ENCODE measurements at regions not wholly inside any gene's neighbourhood (a gene's known extent, or its start where the extent isn't known, plus 50 kb on each side); places are given as distances from the start of the nearest gene placed in this dataset.

DNA sequence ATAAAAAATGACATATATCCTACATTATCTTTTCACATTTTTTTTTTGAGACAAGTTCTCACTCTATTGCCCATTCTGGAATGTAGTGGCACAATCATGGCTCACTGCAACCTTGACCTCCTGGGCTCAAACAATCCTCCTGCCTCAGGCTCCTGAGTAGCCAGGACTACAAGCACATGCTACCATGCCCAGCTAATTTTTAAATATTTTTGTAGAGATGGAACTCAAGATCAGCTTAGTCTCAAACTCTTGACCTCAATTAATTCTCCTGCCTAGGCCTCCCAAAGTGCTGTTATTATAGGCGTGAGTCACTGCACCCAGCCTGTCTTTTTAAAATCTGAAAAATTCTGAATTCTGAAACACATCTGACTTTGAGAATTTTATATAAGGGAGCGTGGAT, 241.9 kb upstream of the DCN start:
- TF ChIP-seq, protein P1, sequence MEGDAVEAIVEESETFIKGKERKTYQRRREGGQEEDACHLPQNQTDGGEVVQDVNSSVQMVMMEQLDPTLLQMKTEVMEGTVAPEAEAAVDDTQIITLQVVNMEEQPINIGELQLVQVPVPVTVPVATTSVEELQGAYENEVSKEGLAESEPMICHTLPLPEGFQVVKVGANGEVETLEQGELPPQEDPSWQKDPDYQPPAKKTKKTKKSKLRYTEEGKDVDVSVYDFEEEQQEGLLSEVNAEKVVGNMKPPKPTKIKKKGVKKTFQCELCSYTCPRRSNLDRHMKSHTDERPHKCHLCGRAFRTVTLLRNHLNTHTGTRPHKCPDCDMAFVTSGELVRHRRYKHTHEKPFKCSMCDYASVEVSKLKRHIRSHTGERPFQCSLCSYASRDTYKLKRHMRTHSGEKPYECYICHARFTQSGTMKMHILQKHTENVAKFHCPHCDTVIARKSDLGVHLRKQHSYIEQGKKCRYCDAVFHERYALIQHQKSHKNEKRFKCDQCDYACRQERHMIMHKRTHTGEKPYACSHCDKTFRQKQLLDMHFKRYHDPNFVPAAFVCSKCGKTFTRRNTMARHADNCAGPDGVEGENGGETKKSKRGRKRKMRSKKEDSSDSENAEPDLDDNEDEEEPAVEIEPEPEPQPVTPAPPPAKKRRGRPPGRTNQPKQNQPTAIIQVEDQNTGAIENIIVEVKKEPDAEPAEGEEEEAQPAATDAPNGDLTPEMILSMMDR (IDR thresholded peaks at IDR 0.05; ENCODE audit: low read depth, low read length, missing control alignments): no peak
- H3K4me3 ChIP-seq (replicated peaks; ENCODE audit: low read depth, low read length): no peak overlapping the region
- DNase-seq (ENCODE audit: extremely low read depth, low read depth): no peak

DNA sequence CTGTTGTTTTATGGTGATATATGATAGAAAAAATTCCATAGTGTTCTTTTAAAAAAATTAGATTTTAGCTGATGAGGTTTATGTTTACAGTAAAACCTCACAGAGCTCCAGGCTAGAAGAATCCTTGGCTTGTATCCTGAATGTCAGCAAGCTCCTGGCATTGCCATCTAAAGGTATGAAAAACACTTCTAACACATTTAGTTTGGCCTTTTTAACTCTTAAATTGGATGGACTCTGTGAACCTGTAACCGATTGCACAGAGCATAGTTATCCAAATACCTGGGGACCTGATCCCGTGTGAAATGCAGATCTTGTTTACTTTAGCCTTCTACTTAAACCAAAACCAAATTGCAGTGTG, 241.1 kb upstream of the DCN start:
- TF ChIP-seq, protein P1 (IDR thresholded peaks at IDR 0.05; ENCODE audit: low read depth, low read length, missing control alignments): no peak
- H3K4me3 ChIP-seq (replicated peaks; ENCODE audit: low read depth, low read length): no peak overlapping the region

DNA sequence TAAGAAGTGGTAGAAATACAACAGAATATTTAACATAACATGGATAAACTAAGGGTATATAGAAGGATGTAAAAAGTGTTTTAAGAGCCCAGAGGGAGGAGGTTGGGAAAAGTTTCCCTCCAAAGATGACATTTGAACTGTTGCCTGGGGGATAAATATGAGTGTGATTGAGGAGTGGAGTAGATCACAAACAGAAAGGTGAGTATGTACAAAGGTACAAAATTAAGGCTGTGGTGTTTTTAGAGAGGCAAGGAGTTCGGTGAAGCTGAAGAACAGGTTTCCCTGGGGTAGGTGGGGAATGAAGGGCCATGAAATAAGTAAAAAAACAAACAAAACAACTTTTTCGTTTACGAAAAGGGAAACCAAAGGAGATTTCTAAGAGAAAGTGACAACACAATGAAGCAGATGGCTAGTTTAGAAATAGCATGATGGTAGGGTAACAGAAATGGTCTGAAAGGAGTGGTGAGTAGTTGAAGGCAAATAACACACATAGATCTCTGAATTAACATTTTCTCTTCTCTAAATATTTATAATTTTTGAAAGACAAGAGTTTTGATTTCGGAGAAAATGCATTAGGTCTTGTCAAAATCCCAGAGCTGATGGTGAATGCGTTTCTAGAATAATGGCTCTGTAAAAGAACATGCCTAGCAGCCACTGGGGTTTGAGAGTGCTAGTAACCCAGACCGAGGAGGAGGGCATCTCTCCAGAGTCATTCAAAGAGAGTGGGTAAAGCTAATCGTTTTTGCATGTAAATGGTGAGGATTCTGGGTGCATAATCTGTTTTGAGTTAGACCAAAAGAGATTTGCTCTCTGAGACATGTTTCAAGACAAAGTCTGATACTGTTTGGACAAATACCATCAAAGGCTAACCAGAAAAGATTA, 240.4 kb upstream of the DCN start:
- TF ChIP-seq, protein P1 (IDR thresholded peaks at IDR 0.05; ENCODE audit: low read depth, low read length, missing control alignments): no peak
- DNase-seq (ENCODE audit: extremely low read depth, low read depth): no peak
- no peak overlapping the region for H3K4me3 ChIP-seq (replicated peaks; ENCODE audit: low read depth, low read length)

More for the DNA sequence above, 241.1 kb upstream of the DCN start:
- DNase-seq (ENCODE audit: extremely low read depth, low read depth): no peak

DNA sequence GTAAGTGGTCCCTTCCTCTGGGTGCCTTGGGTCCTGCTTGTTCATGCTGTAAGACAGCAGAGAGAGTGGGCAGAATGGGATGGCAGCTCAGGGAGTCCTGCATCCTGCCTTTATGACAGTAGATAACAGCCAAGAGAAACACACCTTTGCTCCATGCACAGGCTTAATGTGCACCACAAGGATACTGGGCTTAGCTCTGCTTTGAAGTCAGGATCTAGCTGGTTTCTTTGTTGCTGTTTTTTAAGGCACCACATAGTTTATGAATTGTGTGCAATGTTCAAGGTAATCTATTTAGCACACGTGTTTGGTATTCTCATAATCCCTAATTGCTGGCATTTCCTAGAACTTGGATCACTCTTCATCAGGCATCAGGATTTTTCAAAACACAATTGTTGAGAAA, 239.5 kb upstream of the DCN start:
- H3K4me3 ChIP-seq (replicated peaks; ENCODE audit: low read depth, low read length): no peak overlapping the region
- DNase-seq (ENCODE audit: extremely low read depth, low read depth): no peak
- TF ChIP-seq, protein P1 (IDR thresholded peaks at IDR 0.05; ENCODE audit: low read depth, low read length, missing control alignments): no peak

DNA sequence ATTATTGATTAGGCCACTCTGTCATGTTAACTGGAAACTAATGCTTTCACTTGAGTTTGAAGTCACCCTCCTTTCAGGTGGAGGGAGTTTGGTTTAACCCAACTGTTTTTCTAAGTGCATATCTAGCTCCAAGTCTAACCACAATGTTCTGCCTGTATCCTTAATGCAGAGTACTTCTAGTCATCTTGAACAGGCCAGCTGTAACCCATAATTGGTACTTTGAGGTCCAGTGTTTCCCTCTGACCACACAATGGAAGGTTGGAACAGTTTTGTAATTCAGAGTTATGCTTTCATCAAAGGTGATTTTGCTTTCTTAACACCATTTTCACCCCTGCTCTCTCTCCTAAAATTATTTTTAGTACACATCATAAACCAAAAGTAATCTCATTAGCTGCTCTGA, 237.2 kb upstream of the DCN start:
- TF ChIP-seq, protein P1 (IDR thresholded peaks at IDR 0.05; ENCODE audit: low read depth, low read length, missing control alignments): no peak
- no peak for DNase-seq (ENCODE audit: extremely low read depth, low read depth)
- H3K4me3 ChIP-seq (replicated peaks; ENCODE audit: low read depth, low read length): no peak overlapping the region

DNA sequence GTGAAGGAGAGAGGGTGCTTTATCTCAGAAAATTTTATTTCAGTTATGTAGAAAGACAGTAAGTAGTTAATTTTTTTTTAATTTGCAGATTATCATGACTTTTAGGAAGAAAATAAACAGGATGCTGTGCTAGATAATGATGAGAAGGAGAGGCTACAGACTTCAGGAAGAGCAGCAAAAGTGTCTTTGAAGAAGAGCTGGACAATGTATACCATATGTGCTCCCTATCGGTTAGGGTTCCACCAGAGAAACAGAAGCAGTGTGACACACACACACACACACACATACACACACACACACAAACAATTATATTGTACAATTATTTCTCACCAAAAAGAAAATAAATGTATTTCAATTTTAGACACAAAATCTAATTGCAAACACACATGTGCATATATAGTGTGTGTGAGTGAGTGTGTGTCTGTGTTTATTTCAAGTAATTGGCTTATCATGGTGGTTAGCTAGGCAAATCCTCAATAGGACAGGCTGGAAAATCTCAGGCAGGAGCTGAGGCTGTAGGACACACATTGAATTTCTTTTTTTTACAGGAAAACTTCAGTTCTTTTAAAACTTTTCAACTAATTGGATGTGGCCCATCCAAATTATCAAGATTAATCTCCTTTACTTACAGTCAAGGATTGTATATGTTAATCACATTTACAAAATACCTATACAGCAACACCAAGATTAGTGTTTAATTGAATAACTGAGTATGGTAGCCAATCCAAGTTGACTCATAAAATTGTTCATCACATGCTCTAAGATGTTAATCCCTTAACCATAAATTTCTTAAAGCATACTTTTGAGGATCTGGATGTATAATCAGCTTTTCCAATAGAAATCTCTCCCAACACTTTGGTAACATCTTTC, 235.8 kb upstream of the DCN start:
- no peak for DNase-seq (ENCODE audit: extremely low read depth, low read depth)
- no peak overlapping the region for H3K4me3 ChIP-seq (replicated peaks; ENCODE audit: low read depth, low read length)
- TF ChIP-seq, protein P1 (IDR thresholded peaks at IDR 0.05; ENCODE audit: low read depth, low read length, missing control alignments): no peak

Data from HFF-Myc (cell line).